ENCODE measurements at regions not wholly inside any gene's neighbourhood (a gene's known extent, or its start where the extent isn't known, plus 50 kb on each side); places are given as distances from the start of the nearest gene placed in this dataset.

DNA sequence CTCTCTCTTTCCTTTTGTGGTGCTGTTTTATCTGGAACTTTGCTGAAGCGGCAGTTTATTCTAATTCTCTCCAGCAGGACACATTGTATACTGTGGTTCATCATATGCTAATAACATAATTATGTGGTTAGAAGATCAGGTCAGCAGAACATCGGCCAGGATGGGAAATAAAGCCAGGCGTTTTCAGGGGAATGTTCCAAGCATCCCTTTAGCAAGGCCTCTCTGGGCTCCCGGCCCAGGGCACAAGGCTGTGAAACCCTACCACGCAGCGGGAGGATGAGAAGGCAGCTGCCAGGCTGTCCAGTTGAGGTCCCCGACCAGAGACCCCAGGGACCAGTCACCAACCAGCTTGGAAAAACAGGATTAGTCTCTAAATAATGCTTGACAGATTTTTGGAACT is 112.2 kb upstream of the GALNT17 start:
- Histone ChIP-seq H3K56ac (replicated peaks; ENCODE audit: insufficient read length, low read depth, low read length) (no peak overlapping the region), H3K14ac (ENCODE audit: insufficient read length) (no peak overlapping the region), H2BK20ac (ENCODE audit: low read length) (no peak overlapping the region), H3K27ac (ENCODE audit: low read depth, low read length) (no peak overlapping the region), H3K4me1 (replicated peaks in 1 of 4; ENCODE audit: control insufficient read depth in 3 of 4, insufficient read depth in 4 of 4, low read length in 3 of 4) (no peaks in the 10 kb centered on the region), H3K23me2 (ENCODE audit: low read depth, low read length) (no peaks in the 10 kb centered on the region), H2BK120ac (replicated peaks; ENCODE audit: low read depth, low read length) (no peak overlapping the region), H3K79me2 (ENCODE audit: control insufficient read depth in 1 of 2, insufficient read depth in 2 of 2, low read length in 2 of 2) (no peaks in the 10 kb centered on the region), H3K9me3 (ENCODE audit: insufficient read depth in 2 of 2, low read depth in 1 of 2, low read length in 1 of 2) (no peaks in the 10 kb centered on the region), H3K36me3 (ENCODE audit: control insufficient read depth in 2 of 4, insufficient read depth in 4 of 4, low read length in 3 of 4) (no peaks in the 10 kb centered on the region), H3K4me3 (ENCODE audit: extremely low read depth in 1 of 4, insufficient read depth in 2 of 4, low read depth in 3 of 4, low read length in 4 of 4) (no peak overlapping the region), H4K20me1 (replicated peaks in 1 of 2; ENCODE audit: control insufficient read depth in 1 of 2, insufficient read depth in 2 of 2, low read length in 2 of 2) (no peaks in the 10 kb centered on the region), H4K5ac (ENCODE audit: insufficient read length, low read depth, low read length) (no peak overlapping the region), H3K27me3 (replicated peaks in 1 of 4; ENCODE audit: control insufficient read depth in 3 of 4, extremely low read depth in 1 of 4, insufficient read depth in 3 of 4, low read length in 3 of 4) (no peaks in the 10 kb centered on the region), H2BK15ac (ENCODE audit: low read length) (peak overlapping the region; percentile 31; the same call in 1 of the 2 replicates), H3K9ac (replicated peaks in 1 of 4; ENCODE audit: extremely low read depth in 1 of 4, low read depth in 3 of 4, low read length in 3 of 4) (no peak overlapping the region), H3K18ac (ENCODE audit: extremely low read depth, low read length) (no peak overlapping the region), H3K79me1 (ENCODE audit: low read depth, low read length) (no peaks in the 10 kb centered on the region), H3K4ac (replicated peaks; ENCODE audit: insufficient read length, low read depth, low read length) (no peak overlapping the region), H2BK12ac (ENCODE audit: low read depth, low read length) (peak overlapping the region; percentile 55; the same call in 1 of the 2 replicates), H3K23ac (ENCODE audit: insufficient read length) (no peak overlapping the region), H2AK5ac (ENCODE audit: low read depth, low read length) (no peak overlapping the region), H3K4me2 (ENCODE audit: insufficient read depth in 1 of 2, low read depth in 2 of 2, low read length in 2 of 2) (no peak overlapping the region), H2BK5ac (ENCODE audit: low read depth, low read length) (no peak overlapping the region), H4K8ac (ENCODE audit: extremely low read depth, insufficient read depth, low read length) (no peak overlapping the region), H4K91ac (replicated peaks; ENCODE audit: insufficient read length, low read length) (no peak overlapping the region), H2AFZ (ENCODE audit: low read length) (no peak overlapping the region)
- 85% methylated on average over 7 of the region's 7 CpGs; no CpG with 5 or more reads in 1 of the 2 experiments for WGBS, 2 experiments (ENCODE audit: extremely low coverage in 1 of 2, insufficient coverage in 1 of 2, insufficient read length in 1 of 2, insufficient replicate concordance in 2 of 2, low coverage in 1 of 2, low lambda C conversion rate in 2 of 2, missing lambda C conversion rate in 1 of 2)
- DNase-seq (ENCODE audit: low read depth in 1 of 2, low spot score in 2 of 2) = no peak
- CTCF ChIA-PET (ENCODE audit: partially characterized antibody) = interaction anchor here (1.0 to 2.8 kb wide), 2 partner anchors 11 to 190 kb away, joined by 4 to 12 read pairs; no protein-coding TSS in a partner anchor
- FAIRE-seq = no peak
- POLR2A ChIA-PET (ENCODE audit: partially characterized antibody) = no interaction called here
- no peak for TF ChIP-seq KDM5A (IDR thresholded peaks at IDR 0.05; ENCODE audit: low read length)
- TF ChIP-seq SIX5 (IDR thresholded peaks at IDR 0.05; ENCODE audit: low read depth, low read length) = no peak
- no peak for TF ChIP-seq ZNF274 (IDR thresholded peaks at IDR 0.05; ENCODE audit: borderline replicate concordance, extremely low read depth, low read length)
- no peak for TF ChIP-seq RBBP5 (IDR thresholded peaks at IDR 0.05; ENCODE audit: borderline replicate concordance, low read depth, low read length)
- TF ChIP-seq GTF2F1 (IDR thresholded peaks at IDR 0.05; ENCODE audit: borderline replicate concordance, low read depth, low read length) = no peak
- no peak for TF ChIP-seq ASH2L (IDR thresholded peaks at IDR 0.05; ENCODE audit: low read length)
- TF ChIP-seq SP4 (IDR thresholded peaks at IDR 0.05; ENCODE audit: low read length) = no peak
- TF ChIP-seq PHF8 (conservative IDR thresholded peaks at IDR 0.05; ENCODE audit: low read depth, low read length) = no peak
- TF ChIP-seq SP2 (IDR thresholded peaks at IDR 0.05; ENCODE audit: low read length) = no peak
- no peak for TF ChIP-seq EP300 (IDR thresholded peaks at IDR 0.05; ENCODE audit: borderline replicate concordance in 1 of 2, low read depth in 2 of 2, low read length in 2 of 2)
- TF ChIP-seq POU5F1 (IDR thresholded peaks at IDR 0.05; ENCODE audit: low read depth, low read length) = no peak
- TF ChIP-seq BRCA1 (IDR thresholded peaks at IDR 0.05; ENCODE audit: low read depth, low read length) = no peak
- TF ChIP-seq CEBPB (IDR thresholded peaks at IDR 0.05; ENCODE audit: low read depth, low read length) = no peak
- TF ChIP-seq CBX5 (IDR thresholded peaks at IDR 0.05; ENCODE audit: low read depth, low read length) = no peak
- TF ChIP-seq SAP30 (IDR thresholded peaks at IDR 0.05; ENCODE audit: insufficient read depth, insufficient replicate concordance, low read length) = no peak
- no peak for TF ChIP-seq BACH1 (IDR thresholded peaks at IDR 0.05; ENCODE audit: low read length)

Measured in H1 (cell line).